ENCODE measurements at regions not wholly inside any gene's neighbourhood (a gene's known extent, or its start where the extent isn't known, plus 50 kb on each side); places are given as distances from the start of the nearest gene placed in this dataset.

- no peak overlapping the region for H3K27ac ChIP-seq (ENCODE audit: low read depth, low read length)
- H3K18ac ChIP-seq (ENCODE audit: low read length), result no peak overlapping the region
- H2BK5ac ChIP-seq (ENCODE audit: low read length), result no peak overlapping the region
- no peaks in the 10 kb centered on the region for H3K36me3 ChIP-seq (ENCODE audit: control insufficient read depth, insufficient read depth, low read length)
- H2BK120ac ChIP-seq (ENCODE audit: low read depth, low read length), result no peak overlapping the region
- WGBS (ENCODE audit: extremely low coverage, insufficient coverage, low lambda C conversion rate), result no CpG with 5 or more reads among the region's 1 CpG
- H3K4me3 ChIP-seq (ENCODE audit: low read length), result no peak overlapping the region
- no peaks in the 10 kb centered on the region for H3K79me2 ChIP-seq (ENCODE audit: control insufficient read depth, insufficient read depth, low read length)
- no peak overlapping the region for H2AK5ac ChIP-seq (ENCODE audit: low read length)
- H3K79me1 ChIP-seq (ENCODE audit: low read length), result no peaks in the 10 kb centered on the region
- H3K4me2 ChIP-seq (ENCODE audit: low read length), result no peak overlapping the region
- H4K5ac ChIP-seq (ENCODE audit: low read length), result no peak overlapping the region
- no peaks in the 10 kb centered on the region for H3K4me1 ChIP-seq (ENCODE audit: control insufficient read depth, low read depth, low read length)
- no peak overlapping the region for H3K4ac ChIP-seq (ENCODE audit: low read depth, low read length)
- no peak for DNase-seq
- H3K27me3 ChIP-seq (ENCODE audit: insufficient read depth, low read length, poor library complexity), result no peaks in the 10 kb centered on the region
- H2BK15ac ChIP-seq (replicated peaks; ENCODE audit: low read depth), result no peak overlapping the region
- no peak overlapping the region for H4K8ac ChIP-seq (ENCODE audit: low read depth, low read length)
- no peak overlapping the region for H3K23ac ChIP-seq (ENCODE audit: low read length)
- H3K9ac ChIP-seq (ENCODE audit: low read length), result no peak overlapping the region
- no peak overlapping the region for H3K56ac ChIP-seq (ENCODE audit: low read length)
Measured at GRCh38 chr5:15447209-15447608, 52.8 kb upstream of the FBXL7 start.

DNA sequence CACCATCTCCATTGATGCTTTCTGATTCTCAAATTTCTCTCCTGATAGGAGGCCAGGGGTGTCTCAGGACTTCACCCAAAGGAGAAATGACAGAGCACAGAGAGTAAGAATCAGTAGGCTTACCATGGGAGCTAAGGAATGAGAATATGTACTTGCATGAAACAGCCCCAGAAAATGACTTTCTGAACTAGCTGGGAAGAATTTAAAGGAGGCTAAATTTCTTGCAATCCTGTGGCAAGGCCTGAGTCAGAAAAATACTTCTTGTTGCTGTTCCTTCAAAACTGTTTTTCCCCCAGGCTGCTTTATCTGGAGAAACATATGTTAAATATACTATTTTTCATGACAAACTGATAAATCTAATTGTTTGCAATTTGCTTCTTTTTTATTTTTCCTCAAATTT lies 53.4 kb upstream of the FBXL7 start:
- no peaks in the 10 kb centered on the region for H3K79me2 ChIP-seq (ENCODE audit: control insufficient read depth, insufficient read depth, low read length)
- no peaks in the 10 kb centered on the region for H3K4me1 ChIP-seq (ENCODE audit: control insufficient read depth, low read depth, low read length)
- H3K4me3 ChIP-seq (ENCODE audit: low read length), result no peak overlapping the region
- H3K23ac ChIP-seq (ENCODE audit: low read length), result no peak overlapping the region
- H2AK5ac ChIP-seq (ENCODE audit: low read length), result no peak overlapping the region
- H3K18ac ChIP-seq (ENCODE audit: low read length), result no peak overlapping the region
- no peak overlapping the region for H3K9ac ChIP-seq (ENCODE audit: low read length)
- H2BK5ac ChIP-seq (ENCODE audit: low read length), result no peak overlapping the region
- H3K36me3 ChIP-seq (ENCODE audit: control insufficient read depth, insufficient read depth, low read length), result no peaks in the 10 kb centered on the region
- no peak overlapping the region for H3K56ac ChIP-seq (ENCODE audit: low read length)
- no peak overlapping the region for H3K4me2 ChIP-seq (ENCODE audit: low read length)
- no peak for DNase-seq
- no peak overlapping the region for H3K4ac ChIP-seq (ENCODE audit: low read depth, low read length)
- H2BK120ac ChIP-seq (ENCODE audit: low read depth, low read length), result no peak overlapping the region
- no peak overlapping the region for H4K5ac ChIP-seq (ENCODE audit: low read length)
- no peaks in the 10 kb centered on the region for H3K79me1 ChIP-seq (ENCODE audit: low read length)
- H2BK15ac ChIP-seq (replicated peaks; ENCODE audit: low read depth), result no peak overlapping the region
- no peak overlapping the region for H4K8ac ChIP-seq (ENCODE audit: low read depth, low read length)
- no peak overlapping the region for H3K27ac ChIP-seq (ENCODE audit: low read depth, low read length)
- no peaks in the 10 kb centered on the region for H3K27me3 ChIP-seq (ENCODE audit: insufficient read depth, low read length, poor library complexity)

DNA sequence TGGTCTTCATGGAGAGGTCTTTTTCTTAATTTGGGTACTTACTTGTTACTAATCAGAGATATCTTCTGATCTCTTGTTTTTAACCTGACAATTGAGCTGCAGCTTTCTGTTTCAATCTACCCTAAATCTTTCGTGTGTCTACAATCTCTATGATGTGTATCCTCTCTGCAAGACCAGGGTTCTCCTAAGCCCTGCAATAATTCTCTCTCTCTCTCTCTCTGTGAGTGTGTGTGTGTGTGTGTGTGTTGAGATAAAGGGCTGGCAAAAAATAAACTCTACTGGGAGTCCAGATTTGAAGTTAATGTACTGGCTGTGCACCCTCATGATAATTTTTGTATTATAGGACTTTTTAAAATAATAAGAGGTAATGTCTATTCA lies 57.8 kb upstream of the FBXL7 start:
- Histone ChIP-seq H3K4me1 (ENCODE audit: control insufficient read depth, low read depth, low read length) (no peaks in the 10 kb centered on the region), H2AK5ac (ENCODE audit: low read length) (no peak overlapping the region), H3K36me3 (ENCODE audit: control insufficient read depth, insufficient read depth, low read length) (no peaks in the 10 kb centered on the region), H4K8ac (ENCODE audit: low read depth, low read length) (no peak overlapping the region), H3K27ac (ENCODE audit: low read depth, low read length) (no peak overlapping the region), H2BK120ac (ENCODE audit: low read depth, low read length) (no peak overlapping the region), H3K9ac (ENCODE audit: low read length) (no peak overlapping the region), H3K4ac (ENCODE audit: low read depth, low read length) (no peak overlapping the region), H2BK15ac (replicated peaks; ENCODE audit: low read depth) (no peak overlapping the region), H3K79me1 (ENCODE audit: low read length) (no peaks in the 10 kb centered on the region), H3K27me3 (ENCODE audit: insufficient read depth, low read length, poor library complexity) (no peaks in the 10 kb centered on the region), H2BK5ac (ENCODE audit: low read length) (no peak overlapping the region), H3K23ac (ENCODE audit: low read length) (no peak overlapping the region), H4K5ac (ENCODE audit: low read length) (no peak overlapping the region), H3K4me2 (ENCODE audit: low read length) (no peak overlapping the region), H3K4me3 (ENCODE audit: low read length) (no peak overlapping the region), H3K79me2 (ENCODE audit: control insufficient read depth, insufficient read depth, low read length) (no peaks in the 10 kb centered on the region), H3K18ac (ENCODE audit: low read length) (no peak overlapping the region), H3K56ac (ENCODE audit: low read length) (no peak overlapping the region)
- no peak for DNase-seq
- WGBS (ENCODE audit: extremely low coverage, insufficient coverage, low lambda C conversion rate), result no CpG with 5 or more reads among the region's 1 CpG

DNA sequence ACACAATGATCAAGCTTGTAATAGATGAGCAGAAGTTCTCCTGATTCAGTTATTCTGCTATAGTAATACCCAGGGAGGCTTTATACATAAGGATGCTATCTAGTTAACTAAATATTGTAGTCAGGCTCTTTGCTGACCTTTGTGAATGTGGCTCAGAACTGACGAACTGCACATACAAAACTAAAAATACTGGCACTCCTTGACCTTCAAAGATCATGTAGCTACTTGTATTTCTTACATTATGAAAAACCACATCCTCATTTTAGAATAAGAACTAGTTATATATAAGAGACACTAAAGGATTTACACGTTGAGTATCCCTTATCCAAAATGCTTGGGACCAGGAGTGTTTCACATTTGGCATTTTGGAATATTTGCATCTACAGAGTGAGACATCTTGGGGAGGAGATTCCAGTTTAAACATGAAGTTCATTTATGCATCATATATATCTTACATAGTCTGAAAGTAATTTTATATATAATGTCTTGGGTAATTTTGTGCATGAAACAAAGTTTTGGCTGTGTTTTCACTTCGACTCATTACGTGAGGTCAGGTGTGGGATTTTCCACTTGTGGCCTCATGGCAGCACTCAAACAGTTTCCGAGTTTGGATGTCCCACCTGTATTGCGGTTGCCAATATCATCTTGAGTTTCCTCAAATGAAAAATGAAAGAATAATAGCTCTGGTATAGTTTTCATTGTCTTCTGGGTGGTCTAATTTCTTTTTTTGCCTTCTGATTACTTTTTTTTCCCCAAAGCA lies 58.4 kb upstream of the FBXL7 start:
- Histone ChIP-seq H4K8ac (ENCODE audit: low read depth, low read length) (no peak overlapping the region), H3K4me1 (ENCODE audit: control insufficient read depth, low read depth, low read length) (no peaks in the 10 kb centered on the region), H2AK5ac (ENCODE audit: low read length) (no peak overlapping the region), H2BK120ac (ENCODE audit: low read depth, low read length) (no peak overlapping the region), H3K4me2 (ENCODE audit: low read length) (no peak overlapping the region), H3K18ac (ENCODE audit: low read length) (no peak overlapping the region), H3K56ac (ENCODE audit: low read length) (no peak overlapping the region), H2BK5ac (ENCODE audit: low read length) (no peak overlapping the region), H3K4ac (ENCODE audit: low read depth, low read length) (no peak overlapping the region), H3K9ac (ENCODE audit: low read length) (no peak overlapping the region), H3K23ac (ENCODE audit: low read length) (no peak overlapping the region), H3K79me2 (ENCODE audit: control insufficient read depth, insufficient read depth, low read length) (no peaks in the 10 kb centered on the region), H3K27ac (ENCODE audit: low read depth, low read length) (no peak overlapping the region), H3K79me1 (ENCODE audit: low read length) (no peaks in the 10 kb centered on the region), H3K27me3 (ENCODE audit: insufficient read depth, low read length, poor library complexity) (no peaks in the 10 kb centered on the region), H3K4me3 (ENCODE audit: low read length) (no peak overlapping the region), H3K36me3 (ENCODE audit: control insufficient read depth, insufficient read depth, low read length) (no peaks in the 10 kb centered on the region), H2BK15ac (replicated peaks; ENCODE audit: low read depth) (no peak overlapping the region), H4K5ac (ENCODE audit: low read length) (no peak overlapping the region)
- no CpG with 5 or more reads among the region's 6 CpGs for WGBS (ENCODE audit: extremely low coverage, insufficient coverage, low lambda C conversion rate)
- DNase-seq, result no peak

DNA sequence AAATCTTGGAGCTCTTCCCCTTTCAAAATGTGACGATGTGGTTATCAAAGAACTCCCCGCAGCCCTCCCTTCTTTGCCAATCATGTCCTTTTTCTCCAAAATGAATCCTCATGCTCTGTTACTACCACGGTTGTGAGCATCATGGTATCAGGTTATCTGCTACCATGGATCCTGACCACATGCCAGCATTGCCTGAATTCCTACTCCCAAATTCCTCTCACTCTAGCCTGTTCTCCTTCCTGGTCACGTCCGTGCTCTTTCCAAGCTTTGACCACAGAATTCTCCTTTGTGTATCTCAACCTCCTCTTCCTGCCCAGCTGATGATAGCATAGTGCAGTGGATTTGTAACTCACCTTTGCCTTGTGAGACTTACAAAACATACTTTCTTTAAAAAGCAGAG lies 59.5 kb upstream of the FBXL7 start:
- H4K5ac ChIP-seq (ENCODE audit: low read length), result no peak overlapping the region
- no peak overlapping the region for H4K8ac ChIP-seq (ENCODE audit: low read depth, low read length)
- no peaks in the 10 kb centered on the region for H3K79me2 ChIP-seq (ENCODE audit: control insufficient read depth, insufficient read depth, low read length)
- H2AK5ac ChIP-seq (ENCODE audit: low read length), result no peak overlapping the region
- DNase-seq, result peak; percentile 78
- no peak overlapping the region for H3K9ac ChIP-seq (ENCODE audit: low read length)
- H3K36me3 ChIP-seq (ENCODE audit: control insufficient read depth, insufficient read depth, low read length), result no peaks in the 10 kb centered on the region
- H2BK15ac ChIP-seq (replicated peaks; ENCODE audit: low read depth), result no peak overlapping the region
- H3K18ac ChIP-seq (ENCODE audit: low read length), result no peak overlapping the region
- no peak overlapping the region for H2BK120ac ChIP-seq (ENCODE audit: low read depth, low read length)
- no peak overlapping the region for H3K56ac ChIP-seq (ENCODE audit: low read length)
- H3K4me3 ChIP-seq (ENCODE audit: low read length), result no peak overlapping the region
- H2BK5ac ChIP-seq (ENCODE audit: low read length), result no peak overlapping the region
- no peak overlapping the region for H3K27ac ChIP-seq (ENCODE audit: low read depth, low read length)
- WGBS (ENCODE audit: extremely low coverage, insufficient coverage, low lambda C conversion rate), result no CpG with 5 or more reads among the region's 5 CpGs
- H3K4ac ChIP-seq (ENCODE audit: low read depth, low read length), result no peak overlapping the region
- no peak overlapping the region for H3K4me2 ChIP-seq (ENCODE audit: low read length)
- no peaks in the 10 kb centered on the region for H3K79me1 ChIP-seq (ENCODE audit: low read length)
- H3K23ac ChIP-seq (ENCODE audit: low read length), result no peak overlapping the region
- no peaks in the 10 kb centered on the region for H3K27me3 ChIP-seq (ENCODE audit: insufficient read depth, low read length, poor library complexity)
- no peaks in the 10 kb centered on the region for H3K4me1 ChIP-seq (ENCODE audit: control insufficient read depth, low read depth, low read length)

DNA sequence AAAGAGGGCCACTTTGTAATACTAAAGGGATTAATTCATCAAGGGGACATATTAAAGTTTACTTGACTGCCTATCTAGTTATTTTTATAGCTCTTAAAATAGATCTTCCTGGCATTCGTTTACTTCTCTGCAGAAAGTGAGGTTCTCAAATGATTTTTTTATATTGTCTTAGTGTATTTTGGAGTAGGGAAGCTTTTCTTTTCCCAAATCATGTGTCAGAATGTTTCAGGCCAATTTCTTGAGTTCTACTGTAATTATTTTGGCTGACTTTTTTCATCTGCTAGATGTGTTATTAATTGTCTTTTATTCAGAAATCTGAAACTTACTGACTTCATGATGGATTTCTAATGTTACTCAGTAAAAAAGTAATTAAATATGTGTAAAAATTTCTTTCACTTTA lies 60.2 kb upstream of the FBXL7 start:
- Histone ChIP-seq H3K36me3 (ENCODE audit: control insufficient read depth, insufficient read depth, low read length) (no peaks in the 10 kb centered on the region), H3K4ac (ENCODE audit: low read depth, low read length) (no peak overlapping the region), H3K56ac (ENCODE audit: low read length) (no peak overlapping the region), H2AK5ac (ENCODE audit: low read length) (no peak overlapping the region), H3K27me3 (ENCODE audit: insufficient read depth, low read length, poor library complexity) (no peaks in the 10 kb centered on the region), H3K79me1 (ENCODE audit: low read length) (no peaks in the 10 kb centered on the region), H3K18ac (ENCODE audit: low read length) (no peak overlapping the region), H3K4me3 (ENCODE audit: low read length) (no peak overlapping the region), H2BK15ac (replicated peaks; ENCODE audit: low read depth) (no peak overlapping the region), H3K4me2 (ENCODE audit: low read length) (no peak overlapping the region), H2BK5ac (ENCODE audit: low read length) (no peak overlapping the region), H3K79me2 (ENCODE audit: control insufficient read depth, insufficient read depth, low read length) (no peaks in the 10 kb centered on the region), H3K9ac (ENCODE audit: low read length) (no peak overlapping the region), H2BK120ac (ENCODE audit: low read depth, low read length) (no peak overlapping the region), H3K4me1 (ENCODE audit: control insufficient read depth, low read depth, low read length) (no peaks in the 10 kb centered on the region), H4K5ac (ENCODE audit: low read length) (no peak overlapping the region), H4K8ac (ENCODE audit: low read depth, low read length) (no peak overlapping the region), H3K23ac (ENCODE audit: low read length) (no peak overlapping the region), H3K27ac (ENCODE audit: low read depth, low read length) (no peak overlapping the region)
- DNase-seq, result no peak
- WGBS (ENCODE audit: extremely low coverage, insufficient coverage, low lambda C conversion rate), result no CpG with 5 or more reads among the region's 1 CpG
